Activated naive CD4-positive, alpha-beta T cell treated with anti-CD3 and anti-CD28 coated beads for 36 hours (primary cell): ENCODE measurements at regions not wholly inside any gene's neighbourhood (a gene's known extent, or its start where the extent isn't known, plus 50 kb on each side); places are given as distances from the start of the nearest gene placed in this dataset.

ENCODE experiments used
- CTCF ChIA-PET: fragments of 350-600 bp; sonication (Branson Sonifier 250); formaldehyde crosslinking; loops from one replicate; lab custom pipeline; 2021; ENCODE audit warnings: antibody characterized with exemption; lab: Charles Lee
- DNase-seq: peaks from one replicate; pipeline ENCODE4 v3.0.0-alpha.2; 2020
- H3K27ac Mint-ChIP-seq: one replicate; pipeline ENCODE4 v1.8.0; 2021; ENCODE audit warnings: mild to moderate bottlenecking, mixed read lengths
- H3K27me3 Mint-ChIP-seq: one replicate; pipeline ENCODE4 v1.8.0; 2021; ENCODE audit warnings: low read depth, mixed read lengths
- H3K36me3 Mint-ChIP-seq: one replicate; pipeline ENCODE4 v1.8.0; 2021; ENCODE audit warnings: low read depth, mixed read lengths
- H3K4me1 Mint-ChIP-seq: one replicate; pipeline ENCODE4 v1.8.0; 2021; ENCODE audit warnings: low read depth, mixed read lengths
- H3K4me3 Mint-ChIP-seq: one replicate; pipeline ENCODE4 v1.8.0; 2021; ENCODE audit warnings: mild to moderate bottlenecking, moderate library complexity, mixed read lengths
- H3K9me3 Mint-ChIP-seq: one replicate; pipeline ENCODE4 v1.8.0; 2021; ENCODE audit warnings: mixed read lengths
- intact Hi-C: fragments of 100-400 bp; cut with micrococcal nuclease; formaldehyde crosslinking; loops from one replicate; pipeline ENCODE4 v1.15.1; 2023

- no peaks in the 10 kb centered on the region for H3K36me3 Mint-ChIP-seq
- H3K27me3 Mint-ChIP-seq: no peaks in the 10 kb centered on the region
- no peak overlapping the region for H3K27ac Mint-ChIP-seq
- H3K9me3 Mint-ChIP-seq: no peaks in the 10 kb centered on the region
- DNase-seq: no peak
- no peak overlapping the region for H3K4me3 Mint-ChIP-seq
- H3K4me1 Mint-ChIP-seq: peaks cover 4% of the 10 kb centered on the region
- CTCF ChIA-PET: no interaction called here
- intact Hi-C loops: no loop called here
Observed at GRCh38 chr6:134714679-134715078, 235.2 kb downstream of the ALDH8A1 start.

GRCh38 chr6:134714113-134714512 is 235.8 kb downstream of the ALDH8A1 start:
- Mint-ChIP-seq H3K27ac (no peak overlapping the region), H3K36me3 (no peaks in the 10 kb centered on the region), H3K4me1 (peaks cover 4% of the 10 kb centered on the region), H3K27me3 (no peaks in the 10 kb centered on the region), H3K9me3 (no peaks in the 10 kb centered on the region), H3K4me3 (no peak overlapping the region)
- intact Hi-C loops: no loop called here
- DNase-seq: no peak
- CTCF ChIA-PET: no interaction called here

- H3K4me1 Mint-ChIP-seq: peaks cover 4% of the 10 kb centered on the region
- H3K36me3 Mint-ChIP-seq: no peaks in the 10 kb centered on the region
- no peak overlapping the region for H3K27ac Mint-ChIP-seq
- CTCF ChIA-PET: interaction anchor here (0.7 to 1.3 kb wide), 3 partner anchors 15 to 350 kb away, joined by 3 to 4 read pairs (median 3); no protein-coding TSS in a partner anchor
- no peak overlapping the region for H3K4me3 Mint-ChIP-seq
- H3K9me3 Mint-ChIP-seq: no peaks in the 10 kb centered on the region
- no peak for DNase-seq
- H3K27me3 Mint-ChIP-seq: peaks cover under 1% of the 10 kb centered on the region
- intact Hi-C loops: no loop called here
Observed at GRCh38 chr6:134712311-134712710, 237.6 kb downstream of the ALDH8A1 start.

GRCh38 chr6:134708079-134708478 is 241.8 kb downstream of the ALDH8A1 start:
- Mint-ChIP-seq H3K36me3 (no peaks in the 10 kb centered on the region), H3K27ac (no peak overlapping the region), H3K4me3 (no peak overlapping the region), H3K4me1 (no peaks in the 10 kb centered on the region), H3K27me3 (peaks cover 3% of the 10 kb centered on the region), H3K9me3 (no peaks in the 10 kb centered on the region)
- CTCF ChIA-PET: interaction anchor here (0.6 kb wide), 1 partner anchor 10 kb away, joined by 3 read pairs; no protein-coding TSS in a partner anchor
- intact Hi-C loops: no loop called here
- no peak for DNase-seq

GRCh38 chr6:134707342-134708031 is 242.4 kb downstream of the ALDH8A1 start:
- CTCF ChIA-PET: interaction anchor here (0.6 to 1.2 kb wide), 2 partner anchors 11 to 584 kb away, joined by 3 read pairs; no protein-coding TSS in a partner anchor
- intact Hi-C loops: no loop called here

GRCh38 chr6:134706806-134707205 is 243.1 kb downstream of the ALDH8A1 start:
- Mint-ChIP-seq H3K36me3 (no peaks in the 10 kb centered on the region), H3K27ac (no peak overlapping the region), H3K4me1 (no peaks in the 10 kb centered on the region), H3K9me3 (no peaks in the 10 kb centered on the region), H3K4me3 (no peak overlapping the region), H3K27me3 (peaks cover 3% of the 10 kb centered on the region)
- intact Hi-C loops: no loop called here
- no peak for DNase-seq
- CTCF ChIA-PET: interaction anchor here (0.6 to 1.2 kb wide), 3 partner anchors 176 to 583 kb away, joined by 3 read pairs; no protein-coding TSS in a partner anchor

More at GRCh38 chr6:134707342-134708031, 242.4 kb downstream of the ALDH8A1 start:
- Mint-ChIP-seq H3K9me3 (no peaks in the 10 kb centered on the region), H3K4me1 (no peaks in the 10 kb centered on the region), H3K27me3 (peaks cover 3% of the 10 kb centered on the region), H3K36me3 (no peaks in the 10 kb centered on the region), H3K27ac (no peak overlapping the region), H3K4me3 (no peak overlapping the region)
- DNase-seq: no peak

GRCh38 chr6:134706153-134706552 is 243.7 kb downstream of the ALDH8A1 start:
- intact Hi-C loops: no loop called here
- no peak for DNase-seq
- CTCF ChIA-PET: interaction anchor here (0.6 to 1.4 kb wide), 5 partner anchors 177 to 782 kb away, joined by 3 read pairs; no protein-coding TSS in a partner anchor
- Mint-ChIP-seq H3K36me3 (no peaks in the 10 kb centered on the region), H3K4me1 (no peaks in the 10 kb centered on the region), H3K4me3 (no peak overlapping the region), H3K27me3 (peaks cover 3% of the 10 kb centered on the region), H3K27ac (no peak overlapping the region), H3K9me3 (no peaks in the 10 kb centered on the region)

GRCh38 chr6:134703206-134703605 is 246.7 kb downstream of the ALDH8A1 start:
- Mint-ChIP-seq H3K27me3 (peaks cover 7% of the 10 kb centered on the region), H3K4me1 (no peaks in the 10 kb centered on the region), H3K9me3 (no peaks in the 10 kb centered on the region), H3K27ac (no peak overlapping the region), H3K4me3 (no peak overlapping the region), H3K36me3 (no peaks in the 10 kb centered on the region)
- CTCF ChIA-PET: no interaction called here
- intact Hi-C loops: no loop called here
- DNase-seq: no peak

GRCh38 chr6:134702279-134702678 is 247.6 kb downstream of the ALDH8A1 start:
- H3K4me1 Mint-ChIP-seq: no peaks in the 10 kb centered on the region
- CTCF ChIA-PET: interaction anchor here (0.6 kb wide), 1 partner anchor 238 kb away, joined by 4 read pairs; no protein-coding TSS in a partner anchor

GRCh38 chr6:134701301-134701700 is 248.6 kb downstream of the ALDH8A1 start:
- no peak overlapping the region for H3K4me3 Mint-ChIP-seq
- no peaks in the 10 kb centered on the region for H3K4me1 Mint-ChIP-seq
- H3K27me3 Mint-ChIP-seq: peaks cover 5% of the 10 kb centered on the region
- no peak for DNase-seq
- no peaks in the 10 kb centered on the region for H3K36me3 Mint-ChIP-seq
- no peaks in the 10 kb centered on the region for H3K9me3 Mint-ChIP-seq
- H3K27ac Mint-ChIP-seq: no peak overlapping the region
- CTCF ChIA-PET: no interaction called here
- intact Hi-C loops: no loop called here

More at GRCh38 chr6:134702279-134702678, 247.6 kb downstream of the ALDH8A1 start:
- H3K27me3 Mint-ChIP-seq: peaks cover 7% of the 10 kb centered on the region
- intact Hi-C loops: no loop called here
- no peak overlapping the region for H3K27ac Mint-ChIP-seq
- DNase-seq: no peak
- no peak overlapping the region for H3K4me3 Mint-ChIP-seq
- H3K36me3 Mint-ChIP-seq: no peaks in the 10 kb centered on the region
- H3K9me3 Mint-ChIP-seq: no peaks in the 10 kb centered on the region

- Mint-ChIP-seq H3K4me3 (no peak overlapping the region), H3K36me3 (no peaks in the 10 kb centered on the region), H3K27me3 (peaks cover 5% of the 10 kb centered on the region), H3K4me1 (no peaks in the 10 kb centered on the region), H3K9me3 (no peaks in the 10 kb centered on the region), H3K27ac (no peak overlapping the region)
- no peak for DNase-seq
- intact Hi-C loops: no loop called here
- CTCF ChIA-PET: interaction anchor here (0.7 to 1.4 kb wide), 2 partner anchors 14 to 839 kb away, joined by 3 to 4 read pairs; no protein-coding TSS in a partner anchor
Observed at GRCh38 chr6:134698228-134698627, 251.7 kb downstream of the ALDH8A1 start.

- Mint-ChIP-seq H3K9me3 (no peaks in the 10 kb centered on the region), H3K27ac (no peak overlapping the region), H3K4me3 (no peak overlapping the region), H3K4me1 (no peaks in the 10 kb centered on the region), H3K27me3 (peaks cover 14% of the 10 kb centered on the region), H3K36me3 (no peaks in the 10 kb centered on the region)
- CTCF ChIA-PET: no interaction called here
- DNase-seq: no peak
- intact Hi-C loops: no loop called here
Observed at GRCh38 chr6:134692008-134692407, 257.9 kb downstream of the ALDH8A1 start.

GRCh38 chr6:134691180-134691579 is 258.7 kb downstream of the ALDH8A1 start:
- CTCF ChIA-PET: no interaction called here
- H3K4me1 Mint-ChIP-seq: no peaks in the 10 kb centered on the region
- H3K27ac Mint-ChIP-seq: no peak overlapping the region
- H3K4me3 Mint-ChIP-seq: no peak overlapping the region
- no peaks in the 10 kb centered on the region for H3K9me3 Mint-ChIP-seq
- H3K36me3 Mint-ChIP-seq: no peaks in the 10 kb centered on the region
- intact Hi-C loops: no loop called here
- peaks cover 14% of the 10 kb centered on the region for H3K27me3 Mint-ChIP-seq
- no peak for DNase-seq
